ENCODE measurements at regions not wholly inside any gene's neighbourhood (a gene's known extent, or its start where the extent isn't known, plus 50 kb on each side); places are given as distances from the start of the nearest gene placed in this dataset.

- Histone ChIP-seq H3K36me3 (ENCODE audit: control insufficient read depth, insufficient read depth, low read length) (no peaks in the 10 kb centered on the region), H3K4me3 (ENCODE audit: low read length) (no peak overlapping the region), H3K27me3 (ENCODE audit: control insufficient read depth, insufficient read depth, low read length) (no peaks in the 10 kb centered on the region), H3K9me3 (ENCODE audit: control insufficient read depth, insufficient read depth, low read length) (no peaks in the 10 kb centered on the region), H3K27ac (ENCODE audit: low read length) (no peak overlapping the region), H3K4me1 (ENCODE audit: control insufficient read depth, insufficient read depth, low read length) (peaks cover 2% of the 10 kb centered on the region; the same call in 1 of the 2 replicates)
- no CpG with 5 or more reads among the region's 2 CpGs for whole genome bisulfite sequencing (ENCODE audit: insufficient coverage, insufficient read length)
- DNase-seq (ENCODE audit: low read depth, low spot score) = no peak
Measured at GRCh38 chr2:126825316-126825715, 73.4 kb upstream of the TEX51 start.

- Histone ChIP-seq H3K4me3 (ENCODE audit: low read length) (no peak overlapping the region), H3K27ac (ENCODE audit: low read length) (no peak overlapping the region), H3K27me3 (ENCODE audit: control insufficient read depth, insufficient read depth, low read length) (no peaks in the 10 kb centered on the region), H3K36me3 (ENCODE audit: control insufficient read depth, insufficient read depth, low read length) (no peaks in the 10 kb centered on the region), H3K9me3 (ENCODE audit: control insufficient read depth, insufficient read depth, low read length) (no peaks in the 10 kb centered on the region), H3K4me1 (ENCODE audit: control insufficient read depth, insufficient read depth, low read length) (peaks cover 2% of the 10 kb centered on the region; the same call in 1 of the 2 replicates)
- WGBS (ENCODE audit: insufficient coverage, insufficient read length) = no CpG with 5 or more reads among the region's 1 CpG
- no peak for DNase-seq (ENCODE audit: low read depth, low spot score)
Measured at GRCh38 chr2:126826491-126826890, 72.2 kb upstream of the TEX51 start.

- no peak overlapping the region for H3K27ac ChIP-seq (ENCODE audit: low read length)
- H3K9me3 ChIP-seq (ENCODE audit: control insufficient read depth, insufficient read depth, low read length) = no peaks in the 10 kb centered on the region
- no CpG with 5 or more reads among the region's 8 CpGs for WGBS (ENCODE audit: insufficient coverage, insufficient read length)
- H3K4me1 ChIP-seq (ENCODE audit: control insufficient read depth, insufficient read depth, low read length) = peaks cover 2% of the 10 kb centered on the region; the same call in 1 of the 2 replicates
- H3K4me3 ChIP-seq (ENCODE audit: low read length) = no peak overlapping the region
- H3K36me3 ChIP-seq (ENCODE audit: control insufficient read depth, insufficient read depth, low read length) = no peaks in the 10 kb centered on the region
- H3K27me3 ChIP-seq (ENCODE audit: control insufficient read depth, insufficient read depth, low read length) = no peaks in the 10 kb centered on the region
- no peak for DNase-seq (ENCODE audit: low read depth, low spot score)
Measured at GRCh38 chr2:126827371-126827770, 71.3 kb upstream of the TEX51 start.

GRCh38 chr2:126828051-126828450 lies 70.6 kb upstream of the TEX51 start:
- no peak for DNase-seq (ENCODE audit: low read depth, low spot score)
- no peaks in the 10 kb centered on the region for H3K36me3 ChIP-seq (ENCODE audit: control insufficient read depth, insufficient read depth, low read length)
- H3K27me3 ChIP-seq (ENCODE audit: control insufficient read depth, insufficient read depth, low read length) = no peaks in the 10 kb centered on the region
- H3K27ac ChIP-seq (ENCODE audit: low read length) = no peak overlapping the region
- H3K4me1 ChIP-seq (ENCODE audit: control insufficient read depth, insufficient read depth, low read length) = peaks cover 2% of the 10 kb centered on the region; the same call in 1 of the 2 replicates
- no CpG with 5 or more reads among the region's 4 CpGs for WGBS (ENCODE audit: insufficient coverage, insufficient read length)
- no peak overlapping the region for H3K4me3 ChIP-seq (ENCODE audit: low read length)
- H3K9me3 ChIP-seq (ENCODE audit: control insufficient read depth, insufficient read depth, low read length) = no peaks in the 10 kb centered on the region

GRCh38 chr2:126828491-126828890 lies 70.2 kb upstream of the TEX51 start:
- no peak overlapping the region for H3K27ac ChIP-seq (ENCODE audit: low read length)
- no peaks in the 10 kb centered on the region for H3K36me3 ChIP-seq (ENCODE audit: control insufficient read depth, insufficient read depth, low read length)
- H3K9me3 ChIP-seq (ENCODE audit: control insufficient read depth, insufficient read depth, low read length) = no peaks in the 10 kb centered on the region
- no peak overlapping the region for H3K4me3 ChIP-seq (ENCODE audit: low read length)
- WGBS (ENCODE audit: insufficient coverage, insufficient read length) = no CpG with 5 or more reads among the region's 4 CpGs
- no peaks in the 10 kb centered on the region for H3K27me3 ChIP-seq (ENCODE audit: control insufficient read depth, insufficient read depth, low read length)
- no peak for DNase-seq (ENCODE audit: low read depth, low spot score)
- peaks cover 2% of the 10 kb centered on the region; the same call in 1 of the 2 replicates for H3K4me1 ChIP-seq (ENCODE audit: control insufficient read depth, insufficient read depth, low read length)

- no CpG with 5 or more reads among the region's 14 CpGs for WGBS (ENCODE audit: insufficient coverage, insufficient read length)
- Histone ChIP-seq H3K27me3 (ENCODE audit: control insufficient read depth, insufficient read depth, low read length) (no peaks in the 10 kb centered on the region), H3K9me3 (ENCODE audit: control insufficient read depth, insufficient read depth, low read length) (no peaks in the 10 kb centered on the region), H3K27ac (ENCODE audit: low read length) (no peak overlapping the region), H3K36me3 (ENCODE audit: control insufficient read depth, insufficient read depth, low read length) (no peaks in the 10 kb centered on the region), H3K4me3 (ENCODE audit: low read length) (no peak overlapping the region), H3K4me1 (ENCODE audit: control insufficient read depth, insufficient read depth, low read length) (peaks cover 2% of the 10 kb centered on the region; the same call in 1 of the 2 replicates)
- no peak for DNase-seq (ENCODE audit: low read depth, low spot score)
Measured at GRCh38 chr2:126831234-126832005, 67.3 kb upstream of the TEX51 start.

GRCh38 chr2:126832014-126832413 lies 66.7 kb upstream of the TEX51 start:
- H3K27me3 ChIP-seq (ENCODE audit: control insufficient read depth, insufficient read depth, low read length) = no peaks in the 10 kb centered on the region
- no peaks in the 10 kb centered on the region for H3K9me3 ChIP-seq (ENCODE audit: control insufficient read depth, insufficient read depth, low read length)
- no peak for DNase-seq (ENCODE audit: low read depth, low spot score)
- no peaks in the 10 kb centered on the region for H3K36me3 ChIP-seq (ENCODE audit: control insufficient read depth, insufficient read depth, low read length)
- no peak overlapping the region for H3K27ac ChIP-seq (ENCODE audit: low read length)
- H3K4me1 ChIP-seq (ENCODE audit: control insufficient read depth, insufficient read depth, low read length) = peaks cover 3% of the 10 kb centered on the region; the same call in 1 of the 2 replicates
- H3K4me3 ChIP-seq (ENCODE audit: low read length) = no peak overlapping the region

GRCh38 chr2:126832757-126833156 lies 65.9 kb upstream of the TEX51 start:
- no peak for DNase-seq (ENCODE audit: low read depth, low spot score)
- Histone ChIP-seq H3K4me1 (ENCODE audit: control insufficient read depth, insufficient read depth, low read length) (0 out of 2 replicates have a peak, but pooled peaks cover 1% of the 10 kb centered on the region), H3K27me3 (ENCODE audit: control insufficient read depth, insufficient read depth, low read length) (no peaks in the 10 kb centered on the region), H3K4me3 (ENCODE audit: low read length) (no peak overlapping the region), H3K9me3 (ENCODE audit: control insufficient read depth, insufficient read depth, low read length) (no peaks in the 10 kb centered on the region), H3K27ac (ENCODE audit: low read length) (no peak overlapping the region), H3K36me3 (ENCODE audit: control insufficient read depth, insufficient read depth, low read length) (no peaks in the 10 kb centered on the region)
- WGBS (ENCODE audit: insufficient coverage, insufficient read length) = no CpG with 5 or more reads among the region's 5 CpGs

GRCh38 chr2:126834006-126834659 lies 64.6 kb upstream of the TEX51 start:
- Histone ChIP-seq H3K9me3 (ENCODE audit: control insufficient read depth, insufficient read depth, low read length) (no peaks in the 10 kb centered on the region), H3K4me1 (ENCODE audit: control insufficient read depth, insufficient read depth, low read length) (0 out of 2 replicates have a peak, but pooled peaks cover 1% of the 10 kb centered on the region), H3K36me3 (ENCODE audit: control insufficient read depth, insufficient read depth, low read length) (no peaks in the 10 kb centered on the region), H3K4me3 (ENCODE audit: low read length) (no peak overlapping the region), H3K27ac (ENCODE audit: low read length) (no peak overlapping the region), H3K27me3 (ENCODE audit: control insufficient read depth, insufficient read depth, low read length) (no peaks in the 10 kb centered on the region)
- DNase-seq (ENCODE audit: low read depth, low spot score) = no peak
- 100% methylated on average over 3 of the region's 6 CpGs for WGBS (ENCODE audit: insufficient coverage, insufficient read length)

- Histone ChIP-seq H3K9me3 (ENCODE audit: control insufficient read depth, insufficient read depth, low read length) (no peaks in the 10 kb centered on the region), H3K27me3 (ENCODE audit: control insufficient read depth, insufficient read depth, low read length) (no peaks in the 10 kb centered on the region), H3K36me3 (ENCODE audit: control insufficient read depth, insufficient read depth, low read length) (no peaks in the 10 kb centered on the region), H3K4me3 (ENCODE audit: low read length) (no peak overlapping the region), H3K4me1 (ENCODE audit: control insufficient read depth, insufficient read depth, low read length) (0 out of 2 replicates have a peak, but pooled peaks cover 1% of the 10 kb centered on the region), H3K27ac (ENCODE audit: low read length) (no peak overlapping the region)
- no peak for DNase-seq (ENCODE audit: low read depth, low spot score)
- WGBS (ENCODE audit: insufficient coverage, insufficient read length) = no CpG with 5 or more reads among the region's 8 CpGs
Measured at GRCh38 chr2:126835261-126835660, 63.4 kb upstream of the TEX51 start.

Measured in iPS DF 6.9 (cell line).